Peyer's patch (tissue), 4 donors: ENCODE measurements at regions not wholly inside any gene's neighbourhood (a gene's known extent, or its start where the extent isn't known, plus 50 kb on each side); places are given as distances from the start of the nearest gene placed in this dataset.

ENCODE experiments used
- POLR2A ChIP-seq, 2 donors: fragments of 450-650 bp; IDR thresholded peaks; one replicate each; pipeline ENCODE4 v1.5.1; 2017; ENCODE audit warnings: antibody characterized with exemption in 2 of 2, mild to moderate bottlenecking in 2 of 2, moderate library complexity in 2 of 2
- TF ChIP-seq, protein P1 (sequence below), 6 experiments: fragments of 450-650 bp in 4 of 6; fragments of 200-600 bp in 2 of 6; sonication (generic) in 1 of 6; IDR thresholded peaks; one replicate each; pipeline ENCODE4 v1.5.1; 2017 to 2019; ENCODE audit warnings: antibody characterized with exemption in 6 of 6, mild to moderate bottlenecking in 3 of 6, moderate library complexity in 1 of 6

DNA sequence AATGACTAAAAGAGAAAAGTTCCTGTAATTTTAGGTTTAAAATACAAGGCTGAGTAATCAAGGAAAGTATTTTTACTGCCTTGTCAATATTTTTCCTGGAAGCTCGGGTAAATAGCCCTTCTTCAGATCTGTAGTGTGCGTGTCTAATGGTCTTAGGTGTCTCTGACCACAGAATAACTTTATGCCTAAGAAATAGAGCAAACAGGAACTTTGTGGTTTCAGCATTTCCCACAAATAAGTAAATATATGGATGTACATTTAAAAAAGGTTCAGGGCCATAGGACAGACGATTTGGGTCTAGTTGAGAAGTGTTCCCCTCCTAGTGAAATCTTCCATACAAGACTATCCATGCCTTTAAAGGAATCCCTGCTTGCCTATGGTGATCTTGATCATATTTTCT lies 107.0 kb downstream of the ZC3H11B start:
- TF ChIP-seq, protein P1, sequence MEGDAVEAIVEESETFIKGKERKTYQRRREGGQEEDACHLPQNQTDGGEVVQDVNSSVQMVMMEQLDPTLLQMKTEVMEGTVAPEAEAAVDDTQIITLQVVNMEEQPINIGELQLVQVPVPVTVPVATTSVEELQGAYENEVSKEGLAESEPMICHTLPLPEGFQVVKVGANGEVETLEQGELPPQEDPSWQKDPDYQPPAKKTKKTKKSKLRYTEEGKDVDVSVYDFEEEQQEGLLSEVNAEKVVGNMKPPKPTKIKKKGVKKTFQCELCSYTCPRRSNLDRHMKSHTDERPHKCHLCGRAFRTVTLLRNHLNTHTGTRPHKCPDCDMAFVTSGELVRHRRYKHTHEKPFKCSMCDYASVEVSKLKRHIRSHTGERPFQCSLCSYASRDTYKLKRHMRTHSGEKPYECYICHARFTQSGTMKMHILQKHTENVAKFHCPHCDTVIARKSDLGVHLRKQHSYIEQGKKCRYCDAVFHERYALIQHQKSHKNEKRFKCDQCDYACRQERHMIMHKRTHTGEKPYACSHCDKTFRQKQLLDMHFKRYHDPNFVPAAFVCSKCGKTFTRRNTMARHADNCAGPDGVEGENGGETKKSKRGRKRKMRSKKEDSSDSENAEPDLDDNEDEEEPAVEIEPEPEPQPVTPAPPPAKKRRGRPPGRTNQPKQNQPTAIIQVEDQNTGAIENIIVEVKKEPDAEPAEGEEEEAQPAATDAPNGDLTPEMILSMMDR (IDR thresholded peaks at IDR 0.05) = no peak
- no peak for TF ChIP-seq POLR2A (IDR thresholded peaks at IDR 0.05)
